Nephron (organoid): ENCODE measurements at regions not wholly inside any gene's neighbourhood (a gene's known extent, or its start where the extent isn't known, plus 50 kb on each side); places are given as distances from the start of the nearest gene placed in this dataset.
"Not testable (repeated sequence)": the region's sequence is repeated elsewhere in the genome, so short reads cannot be mapped to it uniquely, and the experiment has no call there.

Experiments
- H3K27ac Mint-ChIP-seq, 3 experiments: 2 replicates each; pipeline ENCODE4 v1.8.0; 2020; ENCODE audit warnings: mixed read lengths in 3 of 3, mild to moderate bottlenecking in 2 of 3, moderate library complexity in 1 of 3
- H3K27me3 Mint-ChIP-seq: 2 replicates; pipeline ENCODE4 v1.8.0; 2021; ENCODE audit warnings: low read depth, mild to moderate bottlenecking, moderate library complexity, mixed read lengths
- H3K36me3 Mint-ChIP-seq: 2 replicates; pipeline ENCODE4 v1.8.0; 2020; ENCODE audit warnings: low read depth, mixed read lengths
- H3K4me1 Mint-ChIP-seq: 2 replicates; pipeline ENCODE4 v1.8.0; 2020; ENCODE audit warnings: mixed read lengths
- H3K4me3 Mint-ChIP-seq, 3 experiments: 2 replicates each; pipeline ENCODE4 v1.8.0; 2020; ENCODE audit warnings: mild to moderate bottlenecking in 3 of 3, mixed read lengths in 3 of 3, moderate library complexity in 2 of 3
- H3K9me3 Mint-ChIP-seq: 2 replicates; pipeline ENCODE4 v1.8.0; 2020; ENCODE audit warnings: mixed read lengths
- CTCF ChIP-seq, 3 experiments: fragments of 200-600 bp; sonication (generic); IDR thresholded peaks; one replicate each; pipeline ENCODE4 v1.5.0; 2021; ENCODE audit warnings: antibody characterized with exemption in 3 of 3; ENCODE audit not compliant: unreplicated experiment in 3 of 3

GRCh38 chr14:77991128-77991772, 178.9 kb upstream of the NRXN3 start:
- H3K4me3 Mint-ChIP-seq, result no peak overlapping the region
- peaks cover 19% of the 10 kb centered on the region for H3K4me1 Mint-ChIP-seq
- TF ChIP-seq CTCF (IDR thresholded peaks at IDR 0.05; ENCODE audit: unreplicated experiment in 3 of 3), result no peak
- no peaks in the 10 kb centered on the region for H3K36me3 Mint-ChIP-seq
- H3K27me3 Mint-ChIP-seq, result peaks cover 8% of the 10 kb centered on the region
- H3K9me3 Mint-ChIP-seq, result peaks cover 3% of the 10 kb centered on the region
- H3K27ac Mint-ChIP-seq, result no peak overlapping the region

- TF ChIP-seq CTCF (IDR thresholded peaks at IDR 0.05; ENCODE audit: unreplicated experiment in 3 of 3), result no peak
- Mint-ChIP-seq H3K27me3 (no peaks in the 10 kb centered on the region), H3K36me3 (peaks cover 3% of the 10 kb centered on the region), H3K4me3 (no peak overlapping the region), H3K27ac (no peak overlapping the region), H3K4me1 (no peaks in the 10 kb centered on the region), H3K9me3 (peaks cover 27% of the 10 kb centered on the region)
Observed at GRCh38 chr14:78005325-78005724, 164.8 kb upstream of the NRXN3 start.

GRCh38 chr14:78007160-78007559, 163.0 kb upstream of the NRXN3 start:
- no peak for TF ChIP-seq CTCF (IDR thresholded peaks at IDR 0.05; ENCODE audit: unreplicated experiment in 3 of 3)
- peaks cover 14% of the 10 kb centered on the region for H3K9me3 Mint-ChIP-seq
- no peak overlapping the region for H3K4me3 Mint-ChIP-seq
- peaks cover 3% of the 10 kb centered on the region for H3K36me3 Mint-ChIP-seq
- no peaks in the 10 kb centered on the region for H3K27me3 Mint-ChIP-seq
- no peak overlapping the region for H3K27ac Mint-ChIP-seq
- H3K4me1 Mint-ChIP-seq, result no peaks in the 10 kb centered on the region

GRCh38 chr14:78010688-78011087, 159.5 kb upstream of the NRXN3 start:
- Mint-ChIP-seq H3K4me1 (no peaks in the 10 kb centered on the region), H3K4me3 (no peak overlapping the region), H3K36me3 (no peaks in the 10 kb centered on the region), H3K27ac (no peak overlapping the region), H3K27me3 (no peaks in the 10 kb centered on the region), H3K9me3 (no peaks in the 10 kb centered on the region)
- no peak for TF ChIP-seq CTCF (IDR thresholded peaks at IDR 0.05; ENCODE audit: unreplicated experiment in 3 of 3)

GRCh38 chr14:78013911-78014310, 156.3 kb upstream of the NRXN3 start:
- H3K4me3 Mint-ChIP-seq, H3K27ac Mint-ChIP-seq, H3K36me3 Mint-ChIP-seq, H3K27me3 Mint-ChIP-seq, H3K9me3 Mint-ChIP-seq, H3K4me1 Mint-ChIP-seq: not testable (repeated sequence)

- Mint-ChIP-seq H3K4me1 (no peaks in the 10 kb centered on the region), H3K36me3 (no peaks in the 10 kb centered on the region), H3K27ac (no peak overlapping the region), H3K4me3 (no peak overlapping the region), H3K27me3 (no peaks in the 10 kb centered on the region), H3K9me3 (no peaks in the 10 kb centered on the region)
- TF ChIP-seq CTCF (IDR thresholded peaks at IDR 0.05; ENCODE audit: unreplicated experiment in 3 of 3), result no peak
Observed at GRCh38 chr14:78016532-78016931, 153.6 kb upstream of the NRXN3 start.
